Naive thymus-derived CD4-positive, alpha-beta T cell (primary cell): ENCODE measurements at regions not wholly inside any gene's neighbourhood (a gene's known extent, or its start where the extent isn't known, plus 50 kb on each side); places are given as distances from the start of the nearest gene placed in this dataset.
"Not testable (repeated sequence)": the region's sequence is repeated elsewhere in the genome, so short reads cannot be mapped to it uniquely, and the experiment has no call there.

Experiments
- ATAC-seq: fragments of 150-1000 bp; cut with Tn5 transposase; 2 replicates; pipeline ENCODE4 v1.10.0; 2021; ENCODE audit warnings: mild to moderate bottlenecking, moderate library complexity
- CTCF ChIA-PET: fragments of 350-600 bp; sonication (Branson Sonifier 250); formaldehyde crosslinking; loops from one replicate; lab custom pipeline; 2021; ENCODE audit warnings: antibody characterized with exemption; lab: Charles Lee
- POLR2A ChIA-PET: fragments of 350-600 bp; sonication (Branson Sonifier 250); formaldehyde crosslinking; loops from one replicate; lab custom pipeline; 2021; ENCODE audit warnings: antibody characterized with exemption, inconsistent platforms; lab: Charles Lee
- DNase-seq, 9 donors: peaks; one replicate each; pipeline versions ENCODE4 v3.0.0 to v3.0.0-alpha.2; 2020 to 2022; ENCODE audit warnings: mixed read lengths in 1 of 9
- H3K27ac ChIP-seq: one replicate; pipeline ENCODE4 v1.7.0; 2013; ENCODE audit warnings: mild to moderate bottlenecking, low read depth, low read length, moderate library complexity
- H3K27me3 ChIP-seq, 2 donors: one replicate each; pipeline ENCODE4 v1.7.0; 2013; ENCODE audit warnings: low read length in 2 of 2, mild to moderate bottlenecking in 2 of 2, moderate library complexity in 2 of 2; ENCODE audit not compliant: control insufficient read depth in 2 of 2, insufficient read depth in 2 of 2
- H3K36me3 ChIP-seq, 3 experiments: 1 replicate in 2 of 3; 2 replicates in 1 of 3; pipeline ENCODE4 v1.7.0; 2013; ENCODE audit warnings: low read length in 3 of 3, mild to moderate bottlenecking in 3 of 3, moderate library complexity in 1 of 3; ENCODE audit not compliant: insufficient read depth in 3 of 3, control insufficient read depth in 2 of 3
- H3K4me1 ChIP-seq, 2 donors: one replicate each; pipeline ENCODE4 v1.7.0; 2013; ENCODE audit warnings: low read length in 2 of 2, mild to moderate bottlenecking in 2 of 2, moderate library complexity in 1 of 2; ENCODE audit not compliant: control insufficient read depth in 2 of 2, insufficient read depth in 2 of 2
- H3K4me3 ChIP-seq: 2 replicates; pipeline ENCODE4 v1.7.0; 2013; ENCODE audit warnings: mild to moderate bottlenecking, low read length
- H3K9me3 ChIP-seq, 3 experiments: 1 replicate in 2 of 3; 2 replicates in 1 of 3; pipeline ENCODE4 v1.7.0; 2013; ENCODE audit warnings: low read length in 3 of 3; ENCODE audit not compliant: control insufficient read depth in 2 of 3
- H3K27ac Mint-ChIP-seq, 9 donors: one replicate each; pipeline ENCODE4 v1.8.0; 2020 to 2022; ENCODE audit warnings: mixed read lengths in 9 of 9, mild to moderate bottlenecking in 8 of 9, moderate library complexity in 5 of 9, inconsistent platforms in 2 of 9
- H3K27me3 Mint-ChIP-seq, 5 donors: one replicate each; pipeline ENCODE4 v1.8.0; 2021 to 2022; ENCODE audit warnings: mixed read lengths in 5 of 5, mild to moderate bottlenecking in 1 of 5
- H3K36me3 Mint-ChIP-seq, 5 donors: one replicate each; pipeline ENCODE4 v1.8.0; 2020 to 2022; ENCODE audit warnings: mixed read lengths in 5 of 5, mild to moderate bottlenecking in 3 of 5, inconsistent platforms in 1 of 5
- H3K4me1 Mint-ChIP-seq, 7 donors: one replicate each; pipeline ENCODE4 v1.8.0; 2020 to 2022; ENCODE audit warnings: mixed read lengths in 7 of 7, mild to moderate bottlenecking in 3 of 7, inconsistent platforms in 1 of 7
- H3K4me3 Mint-ChIP-seq, 10 donors: one replicate each; pipeline ENCODE4 v1.8.0; 2020 to 2022; ENCODE audit warnings: mild to moderate bottlenecking in 10 of 10, mixed read lengths in 10 of 10, moderate library complexity in 6 of 10, inconsistent platforms in 2 of 10
- H3K9me3 Mint-ChIP-seq, 11 donors: one replicate each; pipeline ENCODE4 v1.8.0; 2020 to 2022; ENCODE audit warnings: mixed read lengths in 11 of 11, mild to moderate bottlenecking in 4 of 11, inconsistent platforms in 1 of 11, moderate library complexity in 1 of 11
- intact Hi-C, 2 donors: fragments of 100-400 bp; cut with micrococcal nuclease; formaldehyde crosslinking; loops; one replicate each; pipeline ENCODE4 v1.15.1; 2023

GRCh38 chr4:181119186-181119585 lies 1124.0 kb upstream of the TENM3 start:
- ATAC-seq (no peak), DNase-seq (no peak)
- Histone ChIP-seq H3K27ac (no peak overlapping the region), H3K9me3 (no peaks in the 10 kb centered on the region), H3K36me3 (no peaks in the 10 kb centered on the region), H3K4me3 (no peak overlapping the region), H3K4me1 (no peaks in the 10 kb centered on the region), H3K27me3 (no peaks in the 10 kb centered on the region)
- CTCF ChIA-PET = no interaction called here
- H3K36me3 Mint-ChIP-seq = no peaks in the 10 kb centered on the region
- POLR2A ChIA-PET = no interaction called here
- H3K27me3 Mint-ChIP-seq = peaks cover 0 to 6% (median 0%) of the 10 kb centered on the region in 5 donors
- peaks cover 0 to 3% (median 0%) of the 10 kb centered on the region in 11 donors for H3K9me3 Mint-ChIP-seq
- H3K27ac Mint-ChIP-seq = no peak overlapping the region
- no peak overlapping the region for H3K4me3 Mint-ChIP-seq
- intact Hi-C loops = no loop called here
- H3K4me1 Mint-ChIP-seq = no peaks in the 10 kb centered on the region

GRCh38 chr4:181121733-181122132 lies 1121.5 kb upstream of the TENM3 start:
- POLR2A ChIA-PET = no interaction called here
- Histone ChIP-seq H3K9me3 (no peaks in the 10 kb centered on the region), H3K4me3 (no peak overlapping the region), H3K27ac (no peak overlapping the region), H3K27me3 (no peaks in the 10 kb centered on the region), H3K36me3 (no peaks in the 10 kb centered on the region), H3K4me1 (no peaks in the 10 kb centered on the region)
- intact Hi-C loops = no loop called here
- Mint-ChIP-seq H3K4me1 (no peaks in the 10 kb centered on the region), H3K27me3 (peaks cover 0 to 6% (median 0%) of the 10 kb centered on the region in 5 donors), H3K27ac (no peak overlapping the region), H3K36me3 (no peaks in the 10 kb centered on the region), H3K4me3 (no peak overlapping the region), H3K9me3 (peaks cover 0 to 4% (median 0%) of the 10 kb centered on the region in 11 donors)
- DNase-seq (no peak), ATAC-seq (no peak)
- CTCF ChIA-PET = no interaction called here

- Histone ChIP-seq H3K27ac (no peak overlapping the region), H3K36me3 (no peaks in the 10 kb centered on the region), H3K27me3 (no peaks in the 10 kb centered on the region), H3K4me1 (no peaks in the 10 kb centered on the region), H3K4me3 (no peak overlapping the region), H3K9me3 (peaks cover 0 to 4% (median 0%) of the 10 kb centered on the region in 3 experiments)
- Mint-ChIP-seq H3K9me3 (peaks cover 6 to 44% (median 20%) of the 10 kb centered on the region in 11 donors), H3K27me3 (no peaks in the 10 kb centered on the region), H3K4me1 (no peaks in the 10 kb centered on the region), H3K36me3 (peaks cover 0 to 4% (median 0%) of the 10 kb centered on the region in 5 donors), H3K27ac (no peak overlapping the region), H3K4me3 (no peak overlapping the region)
- intact Hi-C loops = no loop called here
- ATAC-seq = no peak
- DNase-seq = no peak
- ChIA-PET POLR2A (no interaction called here), CTCF (no interaction called here)
These were observed 1116.0 kb upstream of the TENM3 start for GRCh38 chr4:181127171-181127570.

DNA sequence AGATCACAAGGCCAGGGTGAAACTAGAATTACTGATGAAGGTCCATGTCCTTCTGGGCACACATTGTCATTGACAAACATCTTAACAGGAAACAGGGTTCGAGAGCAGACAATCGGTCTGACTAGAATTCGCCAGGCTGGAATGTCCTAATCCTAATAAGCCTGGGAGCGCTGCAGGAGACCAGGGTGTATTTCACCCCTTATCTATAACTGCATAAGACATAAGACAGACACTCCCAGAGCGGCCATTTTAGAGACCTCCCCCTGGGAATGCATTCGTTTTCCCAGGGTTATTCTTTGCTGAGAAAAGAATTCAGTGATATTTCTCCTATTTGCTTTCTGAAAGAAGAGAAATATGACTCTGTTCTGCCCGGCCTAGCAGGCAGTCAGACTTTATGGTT lies 1112.9 kb upstream of the TENM3 start:
- H3K9me3 Mint-ChIP-seq = peaks cover 11 to 46% (median 21%) of the 10 kb centered on the region in 11 donors
- H3K4me3 ChIP-seq, H3K36me3 ChIP-seq, H3K4me1 ChIP-seq, ATAC-seq, H3K4me3 Mint-ChIP-seq, H3K27ac ChIP-seq, CTCF ChIA-PET, H3K27me3 ChIP-seq, H3K9me3 ChIP-seq, H3K36me3 Mint-ChIP-seq, H3K27ac Mint-ChIP-seq, H3K4me1 Mint-ChIP-seq, H3K27me3 Mint-ChIP-seq, DNase-seq, intact Hi-C loops, POLR2A ChIA-PET: not testable (repeated sequence)

GRCh38 chr4:181137351-181137750 lies 1105.9 kb upstream of the TENM3 start:
- Histone ChIP-seq H3K27ac (no peak overlapping the region), H3K4me3 (no peak overlapping the region), H3K27me3 (no peaks in the 10 kb centered on the region), H3K9me3 (no peaks in the 10 kb centered on the region), H3K36me3 (no peaks in the 10 kb centered on the region), H3K4me1 (no peaks in the 10 kb centered on the region)
- ChIA-PET CTCF (no interaction called here), POLR2A (no interaction called here)
- no peak for ATAC-seq
- no peak overlapping the region for H3K4me3 Mint-ChIP-seq
- H3K9me3 Mint-ChIP-seq = peaks cover 0 to 5% (median under 1%) of the 10 kb centered on the region in 11 donors
- H3K27ac Mint-ChIP-seq = no peak overlapping the region
- intact Hi-C loops = no loop called here
- no peak for DNase-seq
- no peaks in the 10 kb centered on the region for H3K36me3 Mint-ChIP-seq
- H3K4me1 Mint-ChIP-seq = no peaks in the 10 kb centered on the region
- H3K27me3 Mint-ChIP-seq = peaks cover 0 to 9% (median 0%) of the 10 kb centered on the region in 5 donors

GRCh38 chr4:181138116-181138515 lies 1105.1 kb upstream of the TENM3 start:
- Histone ChIP-seq H3K27me3 (no peaks in the 10 kb centered on the region), H3K36me3 (no peaks in the 10 kb centered on the region), H3K9me3 (no peaks in the 10 kb centered on the region), H3K27ac (no peak overlapping the region), H3K4me3 (no peak overlapping the region), H3K4me1 (no peaks in the 10 kb centered on the region)
- ChIA-PET POLR2A (no interaction called here), CTCF (no interaction called here)
- Mint-ChIP-seq H3K27me3 (peaks cover 0 to 9% (median 0%) of the 10 kb centered on the region in 5 donors), H3K9me3 (peaks cover 0 to 4% (median 0%) of the 10 kb centered on the region in 11 donors), H3K4me1 (no peaks in the 10 kb centered on the region), H3K4me3 (no peak overlapping the region), H3K36me3 (no peaks in the 10 kb centered on the region), H3K27ac (no peak overlapping the region)
- ATAC-seq (no peak), DNase-seq (no peak)
- intact Hi-C loops = no loop called here

DNA sequence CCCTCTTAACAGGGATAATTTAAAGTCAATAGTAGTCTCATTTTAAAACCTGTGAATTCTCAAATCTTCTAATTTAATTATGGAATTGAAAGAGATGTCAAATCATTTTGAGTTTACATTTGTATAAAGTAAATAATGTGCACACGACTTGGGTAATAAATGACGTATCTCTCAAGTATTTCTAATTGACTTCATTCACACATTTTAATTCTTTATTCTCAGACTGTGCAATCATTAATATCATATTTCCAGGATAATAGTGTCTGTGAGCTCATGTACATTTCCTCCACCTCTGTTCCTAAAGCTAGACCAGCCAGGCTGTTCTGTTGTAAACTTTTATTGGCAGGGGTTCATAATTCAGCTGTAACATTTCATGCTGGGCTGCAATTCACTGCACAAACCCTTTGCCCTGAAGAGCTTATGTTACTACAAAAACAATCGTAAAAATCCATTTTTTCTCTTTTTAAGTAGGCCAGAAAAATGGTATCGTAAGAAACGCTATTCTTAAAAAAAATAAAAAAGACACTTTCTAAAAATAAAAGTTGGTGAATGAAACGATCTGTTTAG lies 1103.1 kb upstream of the TENM3 start:
- Mint-ChIP-seq H3K27me3 (peaks cover 0 to 8% (median 3%) of the 10 kb centered on the region in 5 donors), H3K9me3 (no peaks in the 10 kb centered on the region), H3K4me3 (no peak overlapping the region), H3K27ac (no peak overlapping the region), H3K4me1 (no peaks in the 10 kb centered on the region), H3K36me3 (no peaks in the 10 kb centered on the region)
- DNase-seq (no peak), ATAC-seq (no peak)
- no peak overlapping the region for H3K4me3 ChIP-seq
- H3K27me3 ChIP-seq = no peaks in the 10 kb centered on the region
- no peaks in the 10 kb centered on the region for H3K4me1 ChIP-seq
- intact Hi-C loops = no loop called here
- H3K9me3 ChIP-seq = no peaks in the 10 kb centered on the region
- POLR2A ChIA-PET = no interaction called here
- H3K27ac ChIP-seq = no peak overlapping the region
- CTCF ChIA-PET = no interaction called here
- no peaks in the 10 kb centered on the region for H3K36me3 ChIP-seq
